ENCODE measurements at regions not wholly inside any gene's neighbourhood (a gene's known extent, or its start where the extent isn't known, plus 50 kb on each side); places are given as distances from the start of the nearest gene placed in this dataset.

GRCh38 chr13:59513686-59514085, 650.0 kb downstream of the DIAPH3 start:
- TF ChIP-seq CTCF (IDR thresholded peaks at IDR 0.05; ENCODE audit: low read depth, low read length, missing input control): no peak
- no peak for TF ChIP-seq NR2F2 (IDR thresholded peaks at IDR 0.05)
- no peak for TF ChIP-seq EGR1 (IDR thresholded peaks at IDR 0.05; ENCODE audit: low read depth in 2 of 2)
- no peak for TF ChIP-seq YY1 (IDR thresholded peaks at IDR 0.05)
- TF ChIP-seq RAD21 (IDR thresholded peaks at IDR 0.05): no peak
- no peak for TF ChIP-seq TAF1 (conservative IDR thresholded peaks at IDR 0.05)
- no peak for TF ChIP-seq GABPA (IDR thresholded peaks at IDR 0.05 in 1 of 2, conservative IDR thresholded peaks at IDR 0.05 in 1 of 2)
- TF ChIP-seq REST (IDR thresholded peaks at IDR 0.05): no peak
- TF ChIP-seq ZBTB33 (IDR thresholded peaks at IDR 0.05): no peak
